ENCODE measurements at regions not wholly inside any gene's neighbourhood (a gene's known extent, or its start where the extent isn't known, plus 50 kb on each side); places are given as distances from the start of the nearest gene placed in this dataset.

GRCh38 chr10:24047176-24047575, 161.8 kb upstream of the KIAA1217 start:
- Histone ChIP-seq H2AFZ (ENCODE audit: control insufficient read depth, low read depth, low read length) (no peak overlapping the region), H3K9ac (ENCODE audit: control insufficient read depth, insufficient read depth, low read length) (no peak overlapping the region), H3K36me3 (ENCODE audit: control insufficient read depth in 2 of 2, insufficient read depth in 2 of 2, low read length in 1 of 2) (no peaks in the 10 kb centered on the region), H3K9me3 (replicated peaks; ENCODE audit: control insufficient read depth, insufficient read depth, low read length) (no peaks in the 10 kb centered on the region), H3K4me3 (no peak overlapping the region), H4K20me1 (ENCODE audit: control insufficient read depth, insufficient read depth) (no peaks in the 10 kb centered on the region), H3K4me1 (ENCODE audit: control insufficient read depth, insufficient read depth, low read length) (no peaks in the 10 kb centered on the region), H3K79me2 (ENCODE audit: control insufficient read depth, insufficient read depth, low read length) (no peaks in the 10 kb centered on the region), H3K4me2 (ENCODE audit: control insufficient read depth, insufficient read depth) (no peak overlapping the region), H3K27ac (ENCODE audit: control insufficient read depth, insufficient read depth) (no peak overlapping the region), H3K27me3 (replicated peaks in 1 of 2; ENCODE audit: control insufficient read depth in 2 of 2, insufficient read depth in 2 of 2, low read length in 1 of 2) (no peaks in the 10 kb centered on the region)
- ChIA-PET SMC1A (ENCODE audit: uncharacterized antibody, unreplicated experiment) (no interaction called here), POLR2A (no interaction called here), CTCF (no interaction called here), RAD21 (ENCODE audit: unreplicated experiment) (no interaction called here)
- in situ Hi-C loops (cut with MboI) (no loop called here), intact Hi-C loops (cut with micrococcal nuclease; ENCODE audit: unreplicated experiment) (no loop called here)
- TF ChIP-seq NR2C1 (IDR thresholded peaks at IDR 0.05) = no peak
- no peak for TF ChIP-seq BMI1 (IDR thresholded peaks at IDR 0.05; ENCODE audit: borderline replicate concordance)
- no peak for TF ChIP-seq RUNX3 (IDR thresholded peaks at IDR 0.05; ENCODE audit: low read length)
- FAIRE-seq (no peak), ATAC-seq (no peak), DNase-seq (ENCODE audit: low read depth, low spot score) (no peak)
- WGBS (ENCODE audit: insufficient coverage, insufficient replicate concordance, low lambda C conversion rate, missing lambda C conversion rate) = 0% methylated on average over 1 of the region's 1 CpG
- no TSS peak for BruUV-seq (replicated peaks)

GRCh38 chr10:24054421-24054820, 154.5 kb upstream of the KIAA1217 start:
- Histone ChIP-seq H2AFZ (ENCODE audit: control insufficient read depth, low read depth, low read length) (no peak overlapping the region), H3K4me2 (ENCODE audit: control insufficient read depth, insufficient read depth) (no peak overlapping the region), H3K27me3 (replicated peaks in 1 of 2; ENCODE audit: control insufficient read depth in 2 of 2, insufficient read depth in 2 of 2, low read length in 1 of 2) (no peaks in the 10 kb centered on the region), H3K27ac (ENCODE audit: control insufficient read depth, insufficient read depth) (no peak overlapping the region), H3K4me1 (ENCODE audit: control insufficient read depth, insufficient read depth, low read length) (no peaks in the 10 kb centered on the region), H3K4me3 (no peak overlapping the region), H3K9ac (ENCODE audit: control insufficient read depth, insufficient read depth, low read length) (no peak overlapping the region), H3K79me2 (ENCODE audit: control insufficient read depth, insufficient read depth, low read length) (no peaks in the 10 kb centered on the region), H3K9me3 (replicated peaks; ENCODE audit: control insufficient read depth, insufficient read depth, low read length) (no peaks in the 10 kb centered on the region), H4K20me1 (ENCODE audit: control insufficient read depth, insufficient read depth) (no peaks in the 10 kb centered on the region), H3K36me3 (ENCODE audit: control insufficient read depth in 2 of 2, insufficient read depth in 2 of 2, low read length in 1 of 2) (no peaks in the 10 kb centered on the region)
- intact Hi-C loops (cut with micrococcal nuclease; ENCODE audit: unreplicated experiment) (no loop called here), in situ Hi-C loops (cut with MboI) (no loop called here)
- no peak for ATAC-seq
- ChIA-PET SMC1A (ENCODE audit: uncharacterized antibody, unreplicated experiment) (no interaction called here), RAD21 (ENCODE audit: unreplicated experiment) (no interaction called here), POLR2A (no interaction called here), CTCF (interaction anchor here (0.7 to 1.7 kb wide), 2 partner anchors 60 to 232 kb away, joined by 4 read pairs; no protein-coding TSS in a partner anchor)
- BruUV-seq (replicated peaks) = no TSS peak
- DNase-seq (ENCODE audit: low read depth, low spot score) = no peak
- no peak for TF ChIP-seq CBFB (IDR thresholded peaks at IDR 0.05; ENCODE audit: low read depth)
- no peak for TF ChIP-seq MLLT1 (IDR thresholded peaks at IDR 0.05)
- no peak for TF ChIP-seq YY1 (IDR thresholded peaks at IDR 0.05; ENCODE audit: low read depth, low read length)
- WGBS (ENCODE audit: insufficient coverage, insufficient replicate concordance, low lambda C conversion rate, missing lambda C conversion rate) = 0% methylated on average over 2 of the region's 2 CpGs
- no peak for FAIRE-seq

Measured in GM12878 (cell line).